Stimulated activated CD4-positive, alpha-beta T cell treated with anti-CD3 and anti-CD28 coated beads, TNF-alpha, amount 100 ng/mL, for 4 hours (primary cell): ENCODE measurements at regions not wholly inside any gene's neighbourhood (a gene's known extent, or its start where the extent isn't known, plus 50 kb on each side); places are given as distances from the start of the nearest gene placed in this dataset.

ENCODE experiments used
- DNase-seq, 3 experiments: peaks; one replicate each; pipeline ENCODE4 v3.0.0-alpha.2; 2020; ENCODE audit warnings: low read depth in 3 of 3

DNA sequence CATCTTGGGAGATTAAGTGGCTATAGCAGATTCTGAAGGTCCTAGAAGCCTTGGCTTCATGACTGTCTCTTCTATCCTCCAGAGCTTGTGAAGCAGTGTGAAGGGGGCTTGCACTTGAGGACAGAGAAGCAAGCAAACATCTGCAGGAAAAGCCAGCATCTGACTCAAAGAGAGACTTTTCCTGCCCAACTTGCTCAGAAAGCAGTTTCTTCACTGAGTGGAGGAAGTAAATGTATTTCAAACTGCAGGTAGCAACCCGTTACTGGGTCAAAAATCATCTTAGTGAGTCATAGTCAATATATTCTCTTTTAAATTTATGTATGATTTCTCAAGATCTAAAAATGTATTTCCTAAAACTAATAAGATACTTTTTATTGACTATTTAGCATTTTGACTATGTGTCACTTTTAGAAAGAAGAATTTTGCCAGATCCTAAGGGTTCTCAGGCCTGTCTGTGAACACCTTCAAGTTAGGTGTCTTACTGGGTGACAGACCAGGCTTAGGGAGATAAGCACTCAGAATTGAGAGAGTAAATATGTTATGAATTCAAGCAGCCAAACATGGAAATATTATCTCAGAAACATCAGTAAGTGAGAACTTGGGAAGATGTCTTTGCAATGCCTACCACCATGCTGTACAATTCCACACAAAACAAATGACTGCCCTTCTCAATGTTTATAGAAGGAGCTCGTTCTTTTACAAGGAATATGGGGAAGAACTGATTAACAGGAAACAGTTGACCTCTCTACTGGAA, 72.6 kb upstream of the DMAC1 start:
- no peak for DNase-seq

- DNase-seq = no peak
These were observed 69.8 kb upstream of the DMAC1 start for GRCh38 chr9:7869340-7869739.

DNA sequence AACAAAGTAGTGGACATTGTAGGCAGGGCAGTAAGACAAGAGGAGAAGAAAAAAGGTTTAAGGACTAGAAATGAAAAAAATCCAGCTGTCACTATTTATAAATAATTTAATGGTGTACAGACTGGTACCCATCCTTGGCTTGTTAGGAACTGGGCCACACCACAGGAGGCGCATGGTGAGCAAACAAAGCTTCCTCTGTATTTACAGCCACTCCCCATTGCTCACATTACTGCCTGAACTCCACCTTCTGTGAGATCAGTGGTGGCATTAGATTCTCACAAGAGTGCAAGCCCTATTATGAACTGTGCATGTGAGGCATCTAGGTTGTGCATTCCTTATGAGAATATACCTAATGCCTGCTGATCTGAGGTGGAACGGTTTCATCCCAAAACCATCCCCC, 62.6 kb upstream of the DMAC1 start:
- no peak for DNase-seq

- no peak for DNase-seq
These were observed 61.5 kb upstream of the DMAC1 start for GRCh38 chr9:7861086-7861485.

DNA sequence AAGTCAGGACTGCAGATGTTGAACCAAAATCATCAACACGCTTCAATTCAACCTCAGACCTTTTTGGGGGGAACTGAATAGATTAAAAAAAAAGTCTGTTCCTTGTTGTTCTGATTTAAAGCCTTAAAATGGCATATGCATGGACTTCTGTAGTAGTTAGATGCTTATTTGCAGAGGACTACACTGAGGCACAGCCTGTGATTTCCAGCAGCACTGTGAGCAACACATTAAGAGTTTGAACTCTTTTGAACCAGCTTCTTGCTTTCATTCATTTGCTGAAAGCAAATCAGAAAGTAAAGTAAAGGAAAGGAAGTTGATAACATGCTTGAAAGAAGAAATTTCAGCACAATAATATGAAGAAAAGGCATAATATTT, 60.7 kb upstream of the DMAC1 start:
- DNase-seq = no peak

- no peak for DNase-seq
These were observed 60.2 kb upstream of the DMAC1 start for GRCh38 chr9:7859701-7860334.

GRCh38 chr9:7858166-7858565, 58.6 kb upstream of the DMAC1 start:
- no peak for DNase-seq

GRCh38 chr9:7854763-7855162, 55.2 kb upstream of the DMAC1 start:
- no peak for DNase-seq
